H1 (cell line): ENCODE measurements at regions not wholly inside any gene's neighbourhood (a gene's known extent, or its start where the extent isn't known, plus 50 kb on each side); places are given as distances from the start of the nearest gene placed in this dataset.

Experiments used
- CTCF ChIA-PET: fragments of 300-600 bp; sonication (Branson Sonifier 250); formaldehyde crosslinking; loops from one replicate; lab custom pipeline; 2021; ENCODE audit not compliant: partially characterized antibody; lab: Charles Lee
- POLR2A ChIA-PET: fragments of 300-600 bp; sonication (Branson Sonifier 250); formaldehyde crosslinking; loops from one replicate; lab custom pipeline; 2021; ENCODE audit warnings: inconsistent platforms; ENCODE audit not compliant: partially characterized antibody; lab: Charles Lee
- DNase-seq, 2 experiments: peaks; one replicate each; pipeline versions ENCODE4 v3.0.0 to v3.0.0-alpha.2; 2010 to 2022; ENCODE audit warnings: low spot score in 2 of 2, low read depth in 1 of 2, mixed read lengths in 1 of 2
- FAIRE-seq: peaks from 2 replicates; lab custom pipeline; 2011; peaks lifted over from hg19 to GRCh38; lab: Jason Lieb, UNC
- H2AFZ ChIP-seq: 2 replicates; pipeline ENCODE4 v1.8.1; 2012; ENCODE audit warnings: low read length, inconsistent platforms
- H2AK5ac ChIP-seq: 2 replicates; pipeline ENCODE4 v1.6.1; 2013; ENCODE audit warnings: low read depth, low read length
- H2BK120ac ChIP-seq: replicated peaks from 2 replicates; pipeline ENCODE3; 2013; ENCODE audit warnings: low read depth, low read length, inconsistent platforms
- H2BK12ac ChIP-seq: 2 replicates; pipeline ENCODE4 v1.6.1; 2013; ENCODE audit warnings: low read depth, low read length
- H2BK15ac ChIP-seq: 2 replicates; pipeline ENCODE4 v1.6.1; 2013; ENCODE audit warnings: low read length
- H2BK20ac ChIP-seq: 2 replicates; pipeline ENCODE4 v1.6.1; 2013; ENCODE audit warnings: low read length
- H2BK5ac ChIP-seq: 2 replicates; pipeline ENCODE4 v1.6.1; 2013; ENCODE audit warnings: low read depth, low read length
- H3K14ac ChIP-seq: 2 replicates; pipeline ENCODE4 v1.6.1; 2013; ENCODE audit warnings: inconsistent platforms; ENCODE audit not compliant: insufficient read length
- H3K18ac ChIP-seq: 2 replicates; pipeline ENCODE4 v1.6.1; 2013; ENCODE audit warnings: low read length; ENCODE audit errors: extremely low read depth
- H3K23ac ChIP-seq: 2 replicates; pipeline ENCODE4 v1.6.1; 2013; ENCODE audit warnings: inconsistent platforms; ENCODE audit not compliant: insufficient read length
- H3K23me2 ChIP-seq: 2 replicates; pipeline ENCODE4 v1.6.1; 2013; ENCODE audit warnings: low read depth, low read length
- H3K27ac ChIP-seq: 2 replicates; pipeline ENCODE4 v1.6.1; 2011; ENCODE audit warnings: low read depth, low read length, inconsistent platforms
- H3K27me3 ChIP-seq, 4 experiments: replicated peaks in 1 of 4; 1 replicate in 1 of 4; 2 replicates in 3 of 4; pipeline versions ENCODE4 v1.6.1 to v1.8.1; 2011 to 2013; ENCODE audit warnings: low read length in 3 of 4, mild to moderate bottlenecking in 3 of 4, inconsistent platforms in 2 of 4, mixed read lengths in 2 of 4, moderate library complexity in 1 of 4; ENCODE audit not compliant: control insufficient read depth in 3 of 4, insufficient read depth in 3 of 4; ENCODE audit errors: extremely low read depth in 1 of 4
- H3K36me3 ChIP-seq, 4 experiments: 2 replicates each; pipeline versions ENCODE4 v1.6.1 to v1.8.1; 2011 to 2013; ENCODE audit warnings: mild to moderate bottlenecking in 4 of 4, low read length in 3 of 4, moderate library complexity in 2 of 4, control low read depth in 1 of 4, inconsistent platforms in 1 of 4; ENCODE audit not compliant: insufficient read depth in 4 of 4, control insufficient read depth in 2 of 4
- H3K4ac ChIP-seq: replicated peaks from 2 replicates; pipeline ENCODE3; 2013; ENCODE audit warnings: low read length, low read depth, mixed read lengths, inconsistent platforms; ENCODE audit not compliant: insufficient read length
- H3K4me1 ChIP-seq, 4 experiments: replicated peaks in 1 of 4; 1 replicate in 1 of 4; 2 replicates in 3 of 4; pipeline versions ENCODE4 v1.6.1 to v1.8.1; 2011 to 2013; ENCODE audit warnings: low read length in 3 of 4, inconsistent platforms in 2 of 4, mixed read lengths in 1 of 4; ENCODE audit not compliant: insufficient read depth in 4 of 4, control insufficient read depth in 3 of 4
- H3K4me2 ChIP-seq, 2 experiments: 2 replicates each; pipeline versions ENCODE4 v1.6.1 to v1.8.1; 2011 to 2013; ENCODE audit warnings: low read depth in 2 of 2, low read length in 2 of 2, control low read depth in 1 of 2, inconsistent platforms in 1 of 2, mild to moderate bottlenecking in 1 of 2; ENCODE audit not compliant: insufficient read depth in 1 of 2
- H3K4me3 ChIP-seq, 4 experiments: fragments of 200-600, 300-600 bp in 1 of 4; sonication (generic), shearing (Covaris generic), sonication (Bioruptor Twin) in 1 of 4; 2 replicates each; pipeline versions ENCODE4 v1.5.1 to v1.8.1; 2011 to 2016; ENCODE audit warnings: low read length in 4 of 4, low read depth in 3 of 4, control low read depth in 2 of 4, inconsistent platforms in 2 of 4, mild to moderate bottlenecking in 2 of 4, mixed read lengths in 1 of 4, moderate library complexity in 1 of 4; ENCODE audit not compliant: insufficient read depth in 2 of 4; ENCODE audit errors: extremely low read depth in 1 of 4
- H3K56ac ChIP-seq: replicated peaks from 2 replicates; pipeline ENCODE3; 2013; ENCODE audit warnings: low read depth, mild to moderate bottlenecking, mixed read lengths, low read length, inconsistent platforms; ENCODE audit not compliant: insufficient read length
- H3K79me1 ChIP-seq: 2 replicates; pipeline ENCODE4 v1.6.1; 2013; ENCODE audit warnings: low read depth, low read length, control low read depth
- H3K79me2 ChIP-seq, 2 experiments: 2 replicates each; pipeline versions ENCODE4 v1.6.1 to v1.8.1; 2012 to 2013; ENCODE audit warnings: low read length in 2 of 2, mild to moderate bottlenecking in 2 of 2, inconsistent platforms in 1 of 2; ENCODE audit not compliant: insufficient read depth in 2 of 2, control insufficient read depth in 1 of 2
- H3K9ac ChIP-seq, 4 experiments: replicated peaks in 1 of 4; 1 replicate in 1 of 4; 2 replicates in 3 of 4; pipeline versions ENCODE4 v1.6.1 to v1.8.1; 2011 to 2013; ENCODE audit warnings: low read depth in 3 of 4, low read length in 3 of 4, control low read depth in 2 of 4, mild to moderate bottlenecking in 2 of 4, moderate library complexity in 2 of 4, inconsistent platforms in 1 of 4; ENCODE audit errors: extremely low read depth in 1 of 4
- H3K9me3 ChIP-seq, 2 experiments: 2 replicates each; pipeline versions ENCODE4 v1.6.1 to v1.8.1; 2012 to 2013; ENCODE audit warnings: mild to moderate bottlenecking in 2 of 2, moderate library complexity in 2 of 2, control low read depth in 1 of 2, inconsistent platforms in 1 of 2, low read depth in 1 of 2, low read length in 1 of 2, mixed read lengths in 1 of 2; ENCODE audit not compliant: insufficient read depth in 2 of 2
- H4K20me1 ChIP-seq, 2 experiments: replicated peaks in 1 of 2; 2 replicates each; pipeline versions ENCODE3 to v1.8.1; 2011 to 2013; ENCODE audit warnings: inconsistent platforms in 2 of 2, low read length in 2 of 2, mild to moderate bottlenecking in 1 of 2; ENCODE audit not compliant: insufficient read depth in 2 of 2, control insufficient read depth in 1 of 2
- H4K5ac ChIP-seq: 2 replicates; pipeline ENCODE4 v1.6.1; 2013; ENCODE audit warnings: low read length, low read depth, mixed read lengths, inconsistent platforms; ENCODE audit not compliant: insufficient read length
- H4K8ac ChIP-seq: 2 replicates; pipeline ENCODE4 v1.8.0; 2013; ENCODE audit warnings: mild to moderate bottlenecking, moderate library complexity, low read length, inconsistent platforms; ENCODE audit not compliant: insufficient read depth; ENCODE audit errors: extremely low read depth
- H4K91ac ChIP-seq: replicated peaks from 2 replicates; pipeline ENCODE3; 2013; ENCODE audit warnings: low read length, mixed read lengths, inconsistent platforms; ENCODE audit not compliant: insufficient read length
- BACH1 ChIP-seq: IDR thresholded peaks from 2 replicates; pipeline ENCODE4 v1.6.1; 2012; ENCODE audit warnings: low read length, improper control_type of control experiment
- EZH2 ChIP-seq: fragments of 200-600 bp; sonication (generic); IDR thresholded peaks from 2 replicates; pipeline ENCODE4 v1.7.1; 2012; ENCODE audit warnings: low read depth, mild to moderate bottlenecking, moderate library complexity, low read length, inconsistent platforms; ENCODE audit not compliant: severe bottlenecking
- HDAC2 ChIP-seq, 2 experiments: fragments of 300-600 bp in 1 of 2; sonication (generic) in 1 of 2; IDR thresholded peaks; 2 replicates each; pipeline ENCODE4 v1.6.1; 2011 to 2012; ENCODE audit warnings: low read depth in 2 of 2, low read length in 2 of 2, mild to moderate bottlenecking in 2 of 2, moderate library complexity in 2 of 2, borderline replicate concordance in 1 of 2, inconsistent platforms in 1 of 2
- KDM4A ChIP-seq: IDR thresholded peaks from one replicate; pipeline ENCODE4 v1.7.1; 2012; ENCODE audit warnings: low read depth, mild to moderate bottlenecking, moderate library complexity, low read length, inconsistent platforms; ENCODE audit not compliant: severe bottlenecking
- PHF8 ChIP-seq: fragments of 200-600 bp; sonication (generic); conservative IDR thresholded peaks from 2 replicates; pipeline ENCODE4 v1.7.1; 2012; ENCODE audit warnings: low read depth, mild to moderate bottlenecking, inconsistent platforms, low read length, moderate library complexity
- POU5F1 ChIP-seq: IDR thresholded peaks from 2 replicates; pipeline ENCODE4 v1.6.1; 2011; ENCODE audit warnings: low read depth, mild to moderate bottlenecking, low read length, moderate library complexity
- RNF2 ChIP-seq: fragments of 200-900, 300-1000 bp; sonication (generic); IDR thresholded peaks from 2 replicates; pipeline ENCODE4 v1.7.1; 2016; ENCODE audit warnings: borderline replicate concordance, low read depth, mild to moderate bottlenecking, antibody characterized with exemption, low read length; ENCODE audit not compliant: poor library complexity, severe bottlenecking; ENCODE audit errors: missing control alignments
- SP1 ChIP-seq: IDR thresholded peaks from 2 replicates; pipeline ENCODE4 v1.6.1; 2011; ENCODE audit warnings: low read depth, low read length
- ZNF274 ChIP-seq: IDR thresholded peaks from 2 replicates; pipeline ENCODE4 v1.7.0; 2012; ENCODE audit warnings: low read length, borderline replicate concordance; ENCODE audit errors: extremely low read depth
- WGBS, 2 experiments: shearing (Covaris generic) in 1 of 2; methylation state at CpG; one replicate each; pipeline versions ENCODE4 v1.1.6 to v1.1.7; 2013 to 2015; ENCODE audit warnings: low lambda C conversion rate in 2 of 2, mixed read lengths in 2 of 2, inconsistent platforms in 1 of 2, low coverage in 1 of 2, missing lambda C conversion rate in 1 of 2; ENCODE audit not compliant: insufficient replicate concordance in 2 of 2, insufficient coverage in 1 of 2, insufficient read length in 1 of 2; ENCODE audit errors: extremely low coverage in 1 of 2, missing lambda C conversion rate in 1 of 2; 5-methylcytosine and 5-hydroxymethylcytosine counted together
- TF ChIP-seq, protein P1 (sequence below): IDR thresholded peaks from 2 replicates; pipeline ENCODE4 v1.6.1; 2011; ENCODE audit warnings: low read length, improper control_type of control experiment

DNA sequence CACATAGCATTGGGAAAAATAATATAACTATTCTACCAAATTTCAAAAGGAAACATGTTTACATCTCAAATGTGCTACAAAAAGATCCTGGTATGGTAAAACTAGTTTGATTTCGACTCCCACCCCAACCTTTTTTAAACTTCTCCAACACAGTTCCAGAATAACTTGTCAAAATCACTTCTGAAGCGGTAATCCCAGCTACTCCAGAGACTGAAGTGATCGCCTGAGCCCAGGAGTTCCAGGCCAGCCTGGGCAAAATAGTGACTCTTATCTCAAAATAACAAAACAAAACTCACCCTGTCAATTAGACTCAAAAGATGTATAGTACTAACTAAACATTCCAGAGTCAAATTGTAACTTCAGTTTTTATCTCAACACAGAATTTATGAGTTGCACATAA is 71.3 kb upstream of the RNF38 start:
- no peaks in the 10 kb centered on the region; a peak in 1 of 7 replicates for H3K4me1 ChIP-seq
- H4K8ac ChIP-seq: no peak overlapping the region
- DNase-seq (no peak), FAIRE-seq (no peak)
- no peak overlapping the region for H2BK120ac ChIP-seq
- no peak overlapping the region for H2BK5ac ChIP-seq
- 75% methylated on average over 3 of the region's 3 CpGs; no CpG with 5 or more reads in 1 of the 2 experiments for WGBS, 2 experiments
- no peak overlapping the region for H3K18ac ChIP-seq
- H2BK15ac ChIP-seq: no peak overlapping the region
- no peak overlapping the region for H2BK12ac ChIP-seq
- H3K56ac ChIP-seq: no peak overlapping the region
- no peaks in the 10 kb centered on the region for H3K27me3 ChIP-seq
- H3K4ac ChIP-seq: no peak overlapping the region
- peaks cover 10% of the 10 kb centered on the region; the same call in 1 of the 2 replicates for H3K79me1 ChIP-seq
- no peak overlapping the region for H4K5ac ChIP-seq
- H3K14ac ChIP-seq: no peak overlapping the region
- no peak overlapping the region for H3K4me3 ChIP-seq
- H3K79me2 ChIP-seq: peaks cover 21 to 81% of the 10 kb centered on the region in 2 experiments; a peak in 3 of 4 replicates
- H3K4me2 ChIP-seq: no peak overlapping the region
- CTCF ChIA-PET: interaction anchor here (1.1 to 1.6 kb wide), 4 partner anchors 14 to 85 kb away, joined by 3 to 4 read pairs (median 3); no protein-coding TSS in a partner anchor
- POLR2A ChIA-PET: interaction anchor here (1.3 to 1.5 kb wide), 2 partner anchors 14 to 16 kb away, joined by 3 read pairs; no protein-coding TSS in a partner anchor
- H2AK5ac ChIP-seq: no peak overlapping the region
- H3K27ac ChIP-seq: no peak overlapping the region
- no peak overlapping the region for H3K23ac ChIP-seq
- H3K9ac ChIP-seq: no peak overlapping the region
- no peak overlapping the region for H4K91ac ChIP-seq
- no peak overlapping the region for H2AFZ ChIP-seq
- no peaks in the 10 kb centered on the region for H3K9me3 ChIP-seq
- no peaks in the 10 kb centered on the region for H3K23me2 ChIP-seq
- H4K20me1 ChIP-seq: peaks cover 7 to 14% of the 10 kb centered on the region in 2 experiments
- no peaks in the 10 kb centered on the region for H3K36me3 ChIP-seq
- no peak overlapping the region for H2BK20ac ChIP-seq
- no peak for TF ChIP-seq HDAC2 (IDR thresholded peaks at IDR 0.05; ENCODE audit: borderline replicate concordance in 1 of 2, low read depth in 2 of 2, low read length in 2 of 2)
- no peak for TF ChIP-seq RNF2
- no peak for TF ChIP-seq POU5F1
- TF ChIP-seq, protein P1, sequence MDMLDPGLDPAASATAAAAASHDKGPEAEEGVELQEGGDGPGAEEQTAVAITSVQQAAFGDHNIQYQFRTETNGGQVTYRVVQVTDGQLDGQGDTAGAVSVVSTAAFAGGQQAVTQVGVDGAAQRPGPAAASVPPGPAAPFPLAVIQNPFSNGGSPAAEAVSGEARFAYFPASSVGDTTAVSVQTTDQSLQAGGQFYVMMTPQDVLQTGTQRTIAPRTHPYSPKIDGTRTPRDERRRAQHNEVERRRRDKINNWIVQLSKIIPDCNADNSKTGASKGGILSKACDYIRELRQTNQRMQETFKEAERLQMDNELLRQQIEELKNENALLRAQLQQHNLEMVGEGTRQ: no peak
- TF ChIP-seq KDM4A: no peak
- TF ChIP-seq ZNF274: no peak
- no peak for TF ChIP-seq PHF8
- TF ChIP-seq BACH1: no peak
- TF ChIP-seq SP1: no peak
- TF ChIP-seq EZH2: no peak
